MCF 10A (cell line): ENCODE measurements at regions not wholly inside any gene's neighbourhood (a gene's known extent, or its start where the extent isn't known, plus 50 kb on each side); places are given as distances from the start of the nearest gene placed in this dataset.

Experiments
- BruUV-seq: library from RNA; stranded (reverse); fragments of 400-500 nt; replicated peaks from 2 replicates; lab custom pipeline; 2021; lab: Mats Ljungman, UMichigan
- CTCF ChIA-PET: fragments of 300-600 bp; sonication (Branson Sonifier 250); formaldehyde crosslinking; extraction: SDS; loops from one replicate; lab custom pipeline; 2021; ENCODE audit warnings: antibody characterized with exemption, inconsistent platforms; lab: Yijun Ruan, JAX
- POLR2A ChIA-PET: fragments of 300-600, 350-650 bp; sonication (Branson Sonifier 250); formaldehyde crosslinking; extraction: SDS; loops from one replicate; lab custom pipeline; 2020; ENCODE audit warnings: antibody characterized with exemption, inconsistent platforms; lab: Yijun Ruan, JAX
- DNase-seq: peaks from one replicate; pipeline ENCODE4 v3.0.0-alpha.2; 2018; ENCODE audit not compliant: unreplicated experiment
- H3K27ac Mint-ChIP-seq: one replicate; pipeline ENCODE4 v1.8.0; 2022; ENCODE audit warnings: mild to moderate bottlenecking, low read depth, mixed read lengths; ENCODE audit not compliant: unreplicated experiment
- H3K27me3 Mint-ChIP-seq: one replicate; pipeline ENCODE4 v1.8.0; 2022; ENCODE audit warnings: mixed read lengths; ENCODE audit not compliant: insufficient read depth, unreplicated experiment
- H3K36me3 Mint-ChIP-seq: one replicate; pipeline ENCODE4 v1.8.0; 2022; ENCODE audit warnings: mild to moderate bottlenecking, moderate library complexity, mixed read lengths; ENCODE audit not compliant: insufficient read depth, unreplicated experiment
- H3K4me1 Mint-ChIP-seq: one replicate; pipeline ENCODE4 v1.8.0; 2022; ENCODE audit warnings: mixed read lengths; ENCODE audit not compliant: insufficient read depth, unreplicated experiment
- H3K4me3 Mint-ChIP-seq: one replicate; pipeline ENCODE4 v1.8.0; 2022; ENCODE audit warnings: mild to moderate bottlenecking, moderate library complexity, mixed read lengths; ENCODE audit not compliant: unreplicated experiment
- H3K9me3 Mint-ChIP-seq: one replicate; pipeline ENCODE4 v1.8.0; 2022; ENCODE audit warnings: mixed read lengths; ENCODE audit not compliant: unreplicated experiment
- CTCF ChIP-seq: fragments of 200-600 bp; IDR thresholded peaks from one replicate; pipeline ENCODE4 v1.8.0; 2022; ENCODE audit warnings: antibody characterized with exemption, mild to moderate bottlenecking; ENCODE audit not compliant: unreplicated experiment
- intact Hi-C: fragments of 100-400 bp; cut with micrococcal nuclease; formaldehyde crosslinking; loops from 2 replicates; pipeline ENCODE4 v1.14.1; 2022

- intact Hi-C loops: no loop called here
- no peaks in the 10 kb centered on the region for H3K9me3 Mint-ChIP-seq
- no peak overlapping the region for H3K27ac Mint-ChIP-seq
Observed at GRCh38 chr2:150643114-150643725, 155.8 kb upstream of the RND3 start.

DNA sequence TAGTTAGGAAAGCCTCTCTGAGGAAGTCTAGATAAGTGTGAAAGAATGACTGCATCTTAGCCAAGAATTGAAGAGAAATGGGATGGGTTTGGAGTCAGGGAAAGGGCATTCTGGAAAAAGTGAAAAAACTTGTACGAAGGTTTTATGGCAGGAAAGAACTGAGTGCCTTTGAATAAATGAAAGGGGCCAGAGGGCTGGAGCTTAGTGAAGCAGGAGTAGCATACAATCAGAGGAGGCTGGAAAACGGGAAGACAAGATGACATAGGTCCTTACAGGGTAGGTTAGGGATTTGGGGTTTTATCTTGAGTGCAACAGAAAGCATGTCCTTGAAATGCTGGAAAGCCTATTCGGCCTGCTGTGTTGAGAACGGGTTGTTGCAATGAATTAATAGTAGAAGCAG, 152.6 kb upstream of the RND3 start:
- intact Hi-C loops: no loop called here
- ChIA-PET POLR2A (no interaction called here), CTCF (interaction anchor here (0.7 kb wide), 1 partner anchor 159 kb away, joined by 3 read pairs; no protein-coding TSS in a partner anchor)
- H3K27me3 Mint-ChIP-seq: no peaks in the 10 kb centered on the region
- H3K27ac Mint-ChIP-seq: no peak overlapping the region
- BruUV-seq: no TSS peak
- DNase-seq: no peak
- H3K4me1 Mint-ChIP-seq: peaks cover 13% of the 10 kb centered on the region
- no peaks in the 10 kb centered on the region for H3K9me3 Mint-ChIP-seq
- no peak overlapping the region for H3K4me3 Mint-ChIP-seq
- no peaks in the 10 kb centered on the region for H3K36me3 Mint-ChIP-seq
- TF ChIP-seq CTCF: no peak

More at GRCh38 chr2:150643114-150643725, 155.8 kb upstream of the RND3 start:
- Mint-ChIP-seq H3K4me1 (peaks cover 13% of the 10 kb centered on the region), H3K4me3 (no peak overlapping the region), H3K36me3 (no peaks in the 10 kb centered on the region), H3K27me3 (no peaks in the 10 kb centered on the region)
- DNase-seq: no peak
- no TSS peak for BruUV-seq
- POLR2A ChIA-PET: interaction anchor here (0.6 kb wide), 1 partner anchor 335 kb away, joined by 3 read pairs; no protein-coding TSS in a partner anchor
- CTCF ChIA-PET: no interaction called here
- no peak for TF ChIP-seq CTCF

DNA sequence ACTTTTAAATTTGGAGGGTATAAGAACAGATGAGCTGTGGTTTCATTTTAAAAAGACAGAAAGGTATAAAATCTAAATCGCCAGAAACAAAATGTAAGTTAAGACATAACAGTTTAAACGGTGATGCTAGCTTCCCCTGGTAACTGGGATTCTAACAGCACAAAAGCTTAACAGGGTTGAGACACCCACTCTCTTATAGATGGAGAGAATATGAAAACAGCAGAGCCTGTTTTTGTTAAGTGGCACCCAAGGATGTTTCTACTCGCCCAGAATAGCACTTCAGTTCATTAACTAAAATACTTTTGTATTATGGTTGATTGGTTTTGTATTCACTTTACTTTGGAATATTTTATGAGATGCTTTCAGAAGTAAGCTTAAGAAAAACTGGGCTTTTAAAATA, 151.9 kb upstream of the RND3 start:
- Mint-ChIP-seq H3K36me3 (no peaks in the 10 kb centered on the region), H3K4me3 (no peak overlapping the region), H3K27me3 (no peaks in the 10 kb centered on the region), H3K27ac (no peak overlapping the region), H3K9me3 (no peaks in the 10 kb centered on the region), H3K4me1 (peaks cover 8% of the 10 kb centered on the region)
- DNase-seq: no peak
- POLR2A ChIA-PET: no interaction called here
- CTCF ChIA-PET: interaction anchor here (0.7 kb wide), 1 partner anchor 159 kb away, joined by 3 read pairs; no protein-coding TSS in a partner anchor
- intact Hi-C loops: no loop called here
- BruUV-seq: no TSS peak
- no peak for TF ChIP-seq CTCF

GRCh38 chr2:150631236-150631821, 143.9 kb upstream of the RND3 start:
- intact Hi-C loops: no loop called here
- no peaks in the 10 kb centered on the region for H3K27me3 Mint-ChIP-seq
- no peak overlapping the region for H3K27ac Mint-ChIP-seq
- ChIA-PET CTCF (no interaction called here), POLR2A (no interaction called here)
- no peaks in the 10 kb centered on the region for H3K4me1 Mint-ChIP-seq
- TF ChIP-seq CTCF: no peak
- H3K9me3 Mint-ChIP-seq: no peaks in the 10 kb centered on the region
- H3K36me3 Mint-ChIP-seq: no peaks in the 10 kb centered on the region
- no peak overlapping the region for H3K4me3 Mint-ChIP-seq
- no peak for DNase-seq
- BruUV-seq: no TSS peak
